CD14-positive monocyte (primary cell): ENCODE measurements at regions not wholly inside any gene's neighbourhood (a gene's known extent, or its start where the extent isn't known, plus 50 kb on each side); places are given as distances from the start of the nearest gene placed in this dataset.

ENCODE experiments used
- DNase-seq, 3 donors: peaks; one replicate each; pipeline ENCODE4 v3.0.0-alpha.2; 2011 to 2022
- H2AFZ ChIP-seq: 2 replicates; pipeline ENCODE4 v1.6.0; 2012; ENCODE audit warnings: mild to moderate bottlenecking, low read depth, low read length, inconsistent platforms; ENCODE audit not compliant: insufficient read depth, poor library complexity, severe bottlenecking
- H3K27ac ChIP-seq, 2 donors: 1 replicate in 1 of 2; 2 replicates in 1 of 2; pipeline ENCODE4 v1.5.1; 2012 to 2013; ENCODE audit warnings: low read length in 2 of 2, control low read depth in 1 of 2, inconsistent platforms in 1 of 2, low read depth in 1 of 2, mild to moderate bottlenecking in 1 of 2
- H3K27me3 ChIP-seq, 2 donors: one replicate each; pipeline versions ENCODE4 v1.6.0 to v1.6.1; 2011 to 2013; ENCODE audit warnings: low read length in 2 of 2; ENCODE audit not compliant: control insufficient read depth in 2 of 2, insufficient read depth in 2 of 2
- H3K36me3 ChIP-seq, 2 donors: replicated peaks in 1 of 2; 1 replicate in 1 of 2; 2 replicates in 1 of 2; pipeline versions ENCODE4 v1.5.1 to v1.6.1; 2012 to 2013; ENCODE audit warnings: low read length in 2 of 2, control low read depth in 1 of 2, inconsistent platforms in 1 of 2, mild to moderate bottlenecking in 1 of 2; ENCODE audit not compliant: insufficient read depth in 2 of 2, control insufficient read depth in 1 of 2
- H3K4me1 ChIP-seq, 2 donors: 1 replicate in 1 of 2; 2 replicates in 1 of 2; pipeline versions ENCODE4 v1.5.1 to v1.6.1; 2012 to 2013; ENCODE audit warnings: low read length in 2 of 2, control low read depth in 1 of 2, inconsistent platforms in 1 of 2, mild to moderate bottlenecking in 1 of 2, moderate library complexity in 1 of 2; ENCODE audit not compliant: insufficient read depth in 2 of 2, control insufficient read depth in 1 of 2
- H3K4me2 ChIP-seq: replicated peaks from 2 replicates; pipeline ENCODE3; 2012; ENCODE audit warnings: low read length, moderate library complexity, mild to moderate bottlenecking; ENCODE audit not compliant: poor library complexity, severe bottlenecking; ENCODE audit errors: extremely low read depth
- H3K4me3 ChIP-seq, 3 experiments: fragments of 200-600 bp in 1 of 3; sonication (generic) in 1 of 3; replicated peaks in 1 of 3; 1 replicate in 2 of 3; 2 replicates in 1 of 3; pipeline ENCODE4 v1.5.1; 2011 to 2013; ENCODE audit warnings: low read length in 3 of 3, mild to moderate bottlenecking in 3 of 3, control low read depth in 2 of 3, low read depth in 2 of 3, inconsistent platforms in 1 of 3, moderate library complexity in 1 of 3
- H3K79me2 ChIP-seq: 2 replicates; pipeline ENCODE4 v1.6.0; 2012; ENCODE audit warnings: mild to moderate bottlenecking, control low read depth, inconsistent platforms, low read length, moderate library complexity; ENCODE audit not compliant: insufficient read depth
- H3K9ac ChIP-seq: 2 replicates; pipeline ENCODE4 v1.6.0; 2017; ENCODE audit warnings: low read length, mild to moderate bottlenecking; ENCODE audit not compliant: insufficient read depth, poor library complexity, severe bottlenecking
- H3K9me3 ChIP-seq, 2 donors: replicated peaks in 1 of 2; 1 replicate in 1 of 2; 2 replicates in 1 of 2; pipeline versions ENCODE4 v1.5.1 to v1.6.1; 2012 to 2013; ENCODE audit warnings: low read length in 2 of 2, control low read depth in 1 of 2; ENCODE audit not compliant: control insufficient read depth in 1 of 2, insufficient read depth in 1 of 2
- H4K20me1 ChIP-seq: 2 replicates; pipeline ENCODE4 v1.6.0; 2012; ENCODE audit warnings: mild to moderate bottlenecking, low read length, control low read depth, moderate library complexity; ENCODE audit not compliant: insufficient read depth
- H3K27ac Mint-ChIP-seq, 7 donors: one replicate each; pipeline ENCODE4 v1.8.0; 2020; ENCODE audit warnings: mild to moderate bottlenecking in 7 of 7, mixed read lengths in 7 of 7, moderate library complexity in 6 of 7, inconsistent platforms in 2 of 7
- H3K27me3 Mint-ChIP-seq, 3 donors: one replicate each; pipeline ENCODE4 v1.8.0; 2021 to 2022; ENCODE audit warnings: low read depth in 3 of 3, mild to moderate bottlenecking in 3 of 3, mixed read lengths in 3 of 3, moderate library complexity in 3 of 3, inconsistent platforms in 1 of 3
- H3K36me3 Mint-ChIP-seq, 2 donors: one replicate each; pipeline ENCODE4 v1.8.0; 2020; ENCODE audit warnings: mixed read lengths in 2 of 2, inconsistent platforms in 1 of 2, mild to moderate bottlenecking in 1 of 2
- H3K4me1 Mint-ChIP-seq: one replicate; pipeline ENCODE4 v1.8.0; 2020; ENCODE audit warnings: mild to moderate bottlenecking, mixed read lengths
- H3K4me3 Mint-ChIP-seq, 2 donors: one replicate each; pipeline ENCODE4 v1.8.0; 2020; ENCODE audit warnings: mild to moderate bottlenecking in 2 of 2, mixed read lengths in 2 of 2, moderate library complexity in 1 of 2
- H3K9me3 Mint-ChIP-seq, 7 donors: one replicate each; pipeline ENCODE4 v1.8.0; 2020 to 2022; ENCODE audit warnings: mixed read lengths in 7 of 7, mild to moderate bottlenecking in 6 of 7, moderate library complexity in 6 of 7, inconsistent platforms in 2 of 7
- CTCF ChIP-seq: fragments of 200-600 bp; IDR thresholded peaks from one replicate; pipeline ENCODE4 v1.8.0; 2022; ENCODE audit warnings: antibody characterized with exemption, mild to moderate bottlenecking
- WGBS: methylation state at CpG from one replicate; pipeline ENCODE4 v1.1.5; 2013; ENCODE audit warnings: missing lambda C conversion rate; ENCODE audit not compliant: insufficient coverage; 5-methylcytosine and 5-hydroxymethylcytosine counted together
- intact Hi-C, 2 donors: fragments of 100-400 bp; cut with micrococcal nuclease; formaldehyde crosslinking; loops; one replicate each; pipeline versions ENCODE4 v1.15.0 to v1.15.1; 2023

GRCh38 chr12:107271523-107271922, 178.2 kb upstream of the CRY1 start:
- no peak for TF ChIP-seq CTCF
- no peak overlapping the region for H3K4me2 ChIP-seq
- Mint-ChIP-seq H3K9me3 (no peaks in the 10 kb centered on the region), H3K27ac (no peak overlapping the region), H3K27me3 (peaks cover 0 to 2% (median 2%) of the 10 kb centered on the region in 3 donors), H3K4me3 (no peak overlapping the region), H3K4me1 (no peaks in the 10 kb centered on the region), H3K36me3 (no peaks in the 10 kb centered on the region)
- no peak overlapping the region for H3K9ac ChIP-seq
- no peaks in the 10 kb centered on the region for H3K4me1 ChIP-seq
- H3K4me3 ChIP-seq = no peak overlapping the region
- H3K27ac ChIP-seq = no peak overlapping the region
- intact Hi-C loops = no loop called here
- H2AFZ ChIP-seq = no peak overlapping the region
- no peaks in the 10 kb centered on the region for H3K79me2 ChIP-seq
- WGBS = 40% methylated on average over 1 of the region's 2 CpGs
- H3K27me3 ChIP-seq = no peaks in the 10 kb centered on the region
- H3K9me3 ChIP-seq = no peaks in the 10 kb centered on the region
- no peaks in the 10 kb centered on the region for H4K20me1 ChIP-seq
- no peak for DNase-seq
- no peaks in the 10 kb centered on the region for H3K36me3 ChIP-seq

GRCh38 chr12:107275530-107275929, 182.2 kb upstream of the CRY1 start:
- Histone ChIP-seq H4K20me1 (no peaks in the 10 kb centered on the region), H3K4me2 (no peak overlapping the region), H3K4me1 (peaks cover 0 to 5% of the 10 kb centered on the region in 2 donors), H3K27me3 (no peaks in the 10 kb centered on the region), H3K9me3 (no peaks in the 10 kb centered on the region), H3K79me2 (no peaks in the 10 kb centered on the region), H3K9ac (no peak overlapping the region), H3K36me3 (no peaks in the 10 kb centered on the region), H3K27ac (no peak overlapping the region), H2AFZ (no peak overlapping the region), H3K4me3 (no peak overlapping the region)
- H3K36me3 Mint-ChIP-seq = no peaks in the 10 kb centered on the region
- peaks cover 0 to 2% (median 2%) of the 10 kb centered on the region in 3 donors for H3K27me3 Mint-ChIP-seq
- no peak for DNase-seq
- H3K4me3 Mint-ChIP-seq = no peak overlapping the region
- H3K9me3 Mint-ChIP-seq = no peaks in the 10 kb centered on the region
- no CpG with 5 or more reads among the region's 1 CpG for WGBS
- intact Hi-C loops = no loop called here
- peaks cover 4% of the 10 kb centered on the region for H3K4me1 Mint-ChIP-seq
- no peak for TF ChIP-seq CTCF
- H3K27ac Mint-ChIP-seq = no peak overlapping the region
